Glutamatergic neuron (in vitro differentiated cells): ENCODE measurements at regions not wholly inside any gene's neighbourhood (a gene's known extent, or its start where the extent isn't known, plus 50 kb on each side); places are given as distances from the start of the nearest gene placed in this dataset.
"Not testable (repeated sequence)": the region's sequence is repeated elsewhere in the genome, so short reads cannot be mapped to it uniquely, and the experiment has no call there.

ENCODE experiments used
- DNase-seq: peaks from one replicate; pipeline ENCODE4 v3.0.0; 2022
- H3K27ac Mint-ChIP-seq: one replicate; pipeline ENCODE4 v1.8.0; 2020; ENCODE audit warnings: mild to moderate bottlenecking, mixed read lengths, inconsistent platforms; ENCODE audit not compliant: unreplicated experiment
- H3K27me3 Mint-ChIP-seq: one replicate; pipeline ENCODE4 v1.8.0; 2020; ENCODE audit warnings: mild to moderate bottlenecking, moderate library complexity, mixed read lengths, inconsistent platforms; ENCODE audit not compliant: unreplicated experiment
- H3K36me3 Mint-ChIP-seq: one replicate; pipeline ENCODE4 v1.8.0; 2020; ENCODE audit warnings: mild to moderate bottlenecking, mixed read lengths, inconsistent platforms; ENCODE audit not compliant: unreplicated experiment
- H3K4me1 Mint-ChIP-seq: one replicate; pipeline ENCODE4 v1.8.0; 2020; ENCODE audit warnings: mild to moderate bottlenecking, low read depth, mixed read lengths, inconsistent platforms; ENCODE audit not compliant: unreplicated experiment
- H3K4me3 Mint-ChIP-seq: one replicate; pipeline ENCODE4 v1.8.0; 2020; ENCODE audit warnings: mild to moderate bottlenecking, mixed read lengths, inconsistent platforms; ENCODE audit not compliant: unreplicated experiment
- H3K9me3 Mint-ChIP-seq: one replicate; pipeline ENCODE4 v1.8.0; 2020; ENCODE audit warnings: mild to moderate bottlenecking, moderate library complexity, mixed read lengths, inconsistent platforms; ENCODE audit not compliant: unreplicated experiment
- CTCF ChIP-seq: fragments of 200-600 bp; sonication (generic); IDR thresholded peaks from one replicate; pipeline ENCODE4 v1.5.0; 2021; ENCODE audit not compliant: partially characterized antibody, unreplicated experiment

GRCh38 chr4:154907345-154908045, 126.4 kb downstream of the RBM46 start:
- not testable (repeated sequence) for H3K4me3 Mint-ChIP-seq, H3K4me1 Mint-ChIP-seq, H3K27me3 Mint-ChIP-seq

GRCh38 chr4:154908168-154908567, 127.1 kb downstream of the RBM46 start:
- Mint-ChIP-seq H3K4me1 (no peaks in the 10 kb centered on the region), H3K9me3 (no peaks in the 10 kb centered on the region), H3K4me3 (no peak overlapping the region), H3K27ac (no peak overlapping the region), H3K27me3 (no peaks in the 10 kb centered on the region), H3K36me3 (no peaks in the 10 kb centered on the region)
- no peak for DNase-seq
- TF ChIP-seq CTCF: no peak

More at GRCh38 chr4:154907345-154908045, 126.4 kb downstream of the RBM46 start:
- DNase-seq, H3K36me3 Mint-ChIP-seq, H3K9me3 Mint-ChIP-seq, H3K27ac Mint-ChIP-seq: not testable (repeated sequence)

GRCh38 chr4:154911097-154911496, 130.0 kb downstream of the RBM46 start:
- DNase-seq: no peak
- Mint-ChIP-seq H3K9me3 (no peaks in the 10 kb centered on the region), H3K36me3 (no peaks in the 10 kb centered on the region), H3K27me3 (no peaks in the 10 kb centered on the region), H3K4me3 (no peak overlapping the region), H3K27ac (no peak overlapping the region), H3K4me1 (no peaks in the 10 kb centered on the region)
- TF ChIP-seq CTCF: no peak

GRCh38 chr4:154911608-154912098, 130.6 kb downstream of the RBM46 start:
- H3K4me1 Mint-ChIP-seq: no peaks in the 10 kb centered on the region
- DNase-seq: no peak
- H3K27ac Mint-ChIP-seq: no peak overlapping the region
- no peaks in the 10 kb centered on the region for H3K36me3 Mint-ChIP-seq
- H3K4me3 Mint-ChIP-seq: no peak overlapping the region
- H3K27me3 Mint-ChIP-seq: no peaks in the 10 kb centered on the region
- no peak for TF ChIP-seq CTCF
- no peaks in the 10 kb centered on the region for H3K9me3 Mint-ChIP-seq

GRCh38 chr4:154916068-154916467, 135.0 kb downstream of the RBM46 start:
- DNase-seq: no peak
- H3K27me3 Mint-ChIP-seq: no peaks in the 10 kb centered on the region
- H3K27ac Mint-ChIP-seq: no peak overlapping the region
- H3K4me3 Mint-ChIP-seq: no peak overlapping the region
- H3K36me3 Mint-ChIP-seq: no peaks in the 10 kb centered on the region
- TF ChIP-seq CTCF: no peak
- H3K4me1 Mint-ChIP-seq: no peaks in the 10 kb centered on the region
- no peaks in the 10 kb centered on the region for H3K9me3 Mint-ChIP-seq
